ENCODE measurements at regions not wholly inside any gene's neighbourhood (a gene's known extent, or its start where the extent isn't known, plus 50 kb on each side); places are given as distances from the start of the nearest gene placed in this dataset.
"Not testable (repeated sequence)": the region's sequence is repeated elsewhere in the genome, so short reads cannot be mapped to it uniquely, and the experiment has no call there.

DNA sequence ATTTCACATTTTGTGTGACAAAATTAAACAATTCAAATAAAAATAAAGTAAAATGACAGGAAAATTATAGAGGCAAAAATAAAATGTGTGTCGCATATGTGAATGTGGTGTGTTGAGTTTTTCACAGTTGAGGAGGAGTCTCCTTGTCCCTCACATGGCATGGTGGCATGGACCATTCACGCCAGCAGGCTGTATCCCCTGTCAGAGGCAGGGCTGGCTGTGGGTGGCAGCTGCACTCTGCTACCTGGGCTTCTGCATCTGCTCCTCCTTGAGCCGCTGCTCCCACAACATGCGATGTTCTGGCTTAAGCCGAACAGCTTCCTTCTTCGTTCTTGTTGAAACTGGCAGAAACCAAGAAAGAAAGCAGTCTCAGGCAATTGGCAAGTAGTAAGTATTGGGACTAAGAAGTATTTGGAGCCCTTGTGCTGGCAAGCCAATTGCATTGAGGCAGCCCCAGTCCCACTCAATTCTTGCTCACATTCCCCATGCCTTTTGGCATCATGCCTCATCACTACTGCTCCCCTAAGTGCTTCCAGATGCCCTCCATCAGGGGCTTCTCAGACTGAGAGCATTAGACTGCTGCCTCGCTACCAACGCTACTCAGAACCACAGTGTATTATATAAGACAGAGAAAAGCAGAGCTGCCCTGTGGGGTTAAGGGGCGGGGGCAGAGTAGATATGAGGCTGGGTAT, 177.9 kb upstream of the NABP1 start:
- H3K4me3 Mint-ChIP-seq, result no peak overlapping the region
- H3K36me3 Mint-ChIP-seq (ENCODE audit: low read depth), result no peaks in the 10 kb centered on the region
- no peaks in the 10 kb centered on the region for H3K9me3 Mint-ChIP-seq
- intact Hi-C loops (cut with micrococcal nuclease), result loop anchor here (2.0 kb wide), 2 partner anchors 255 to 281 kb away; partner anchors contain the start of gene MYO1B
- H3K27me3 Mint-ChIP-seq (ENCODE audit: low read depth), result peaks cover 3% of the 10 kb centered on the region
- no peaks in the 10 kb centered on the region for H3K4me1 Mint-ChIP-seq (ENCODE audit: low read depth)
- DNase-seq, result no peak
- no peak overlapping the region for H3K27ac Mint-ChIP-seq
- CTCF ChIA-PET, result interaction anchor here (0.6 to 2.9 kb wide), 4 partner anchors 33 to 335 kb away, joined by 3 to 18 read pairs (median 3); no protein-coding TSS in a partner anchor

DNA sequence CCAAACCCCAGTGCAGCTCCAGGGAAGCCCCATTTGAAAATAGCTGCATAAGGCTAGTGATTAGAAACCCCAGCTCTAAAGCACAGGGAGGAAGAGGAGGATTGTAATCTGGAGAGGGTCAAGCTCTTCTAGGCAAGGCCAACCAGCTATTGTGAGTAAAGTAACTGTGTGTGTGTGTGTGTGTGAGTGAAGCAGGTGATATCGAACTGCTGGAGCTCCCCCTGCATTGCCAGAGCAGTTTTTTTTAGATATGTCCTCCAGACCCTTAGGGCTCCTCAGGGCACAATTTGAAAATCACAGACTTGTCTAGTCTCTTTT, 177.4 kb upstream of the NABP1 start:
- Mint-ChIP-seq H3K27me3 (ENCODE audit: low read depth) (peaks cover 3% of the 10 kb centered on the region), H3K36me3 (ENCODE audit: low read depth) (no peaks in the 10 kb centered on the region), H3K4me1 (ENCODE audit: low read depth) (no peaks in the 10 kb centered on the region), H3K4me3 (no peak overlapping the region), H3K27ac (no peak overlapping the region), H3K9me3 (no peaks in the 10 kb centered on the region)
- no peak for DNase-seq
- CTCF ChIA-PET, result interaction anchor here (0.6 to 2.9 kb wide), 5 partner anchors 9 to 335 kb away, joined by 3 to 18 read pairs (median 3); no protein-coding TSS in a partner anchor
- intact Hi-C loops (cut with micrococcal nuclease), result loop anchor here (2.0 kb wide), 2 partner anchors 256 to 282 kb away; partner anchors contain the start of gene MYO1B

DNA sequence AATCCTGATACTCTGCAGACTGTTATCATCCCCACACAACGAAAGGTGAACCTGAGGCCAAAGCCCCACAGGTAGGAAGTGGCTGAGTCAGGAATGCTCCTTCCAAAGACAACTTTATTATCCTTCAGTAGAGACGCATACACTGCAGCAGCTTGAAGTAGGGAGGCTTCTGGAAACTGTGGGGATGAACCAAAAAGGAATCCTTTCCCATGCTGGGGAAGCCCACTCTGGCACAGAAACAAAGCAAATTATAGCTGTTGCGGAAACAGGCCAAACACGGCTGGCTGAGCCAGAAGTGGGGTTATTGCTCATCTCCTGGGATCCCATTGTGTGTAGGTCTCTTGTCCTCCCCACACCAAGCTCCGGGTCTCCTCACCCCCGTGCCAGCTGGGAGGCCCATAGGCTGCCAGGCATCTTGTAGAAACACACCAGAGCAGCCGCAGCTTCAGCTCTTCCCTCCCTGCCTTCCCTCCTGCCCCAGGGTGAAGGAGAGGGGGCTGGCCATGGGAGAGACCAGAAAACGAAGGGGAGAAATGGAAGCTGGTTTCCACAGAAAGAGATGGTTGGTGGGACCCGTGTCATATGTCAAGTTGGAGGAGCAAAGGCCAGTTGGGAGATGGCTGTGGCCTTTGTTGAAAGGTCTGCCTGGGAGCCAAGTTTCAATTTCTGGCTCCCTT, 176.9 kb upstream of the NABP1 start:
- H3K4me1 Mint-ChIP-seq (ENCODE audit: low read depth), result no peaks in the 10 kb centered on the region
- no peaks in the 10 kb centered on the region for H3K9me3 Mint-ChIP-seq
- no peak overlapping the region for H3K4me3 Mint-ChIP-seq
- DNase-seq, result no peak
- H3K27ac Mint-ChIP-seq, result no peak overlapping the region
- intact Hi-C loops (cut with micrococcal nuclease), result loop anchor here (1.0 to 2.0 kb wide), 3 partner anchors 256 to 336 kb away; partner anchors contain the start of gene MYO1B
- CTCF ChIA-PET, result interaction anchor here (0.5 to 2.9 kb wide), 20 partner anchors 9 to 659 kb away, joined by 3 to 18 read pairs (median 4); no protein-coding TSS in a partner anchor
- H3K27me3 Mint-ChIP-seq (ENCODE audit: low read depth), result peaks cover 3% of the 10 kb centered on the region
- H3K36me3 Mint-ChIP-seq (ENCODE audit: low read depth), result no peaks in the 10 kb centered on the region

DNA sequence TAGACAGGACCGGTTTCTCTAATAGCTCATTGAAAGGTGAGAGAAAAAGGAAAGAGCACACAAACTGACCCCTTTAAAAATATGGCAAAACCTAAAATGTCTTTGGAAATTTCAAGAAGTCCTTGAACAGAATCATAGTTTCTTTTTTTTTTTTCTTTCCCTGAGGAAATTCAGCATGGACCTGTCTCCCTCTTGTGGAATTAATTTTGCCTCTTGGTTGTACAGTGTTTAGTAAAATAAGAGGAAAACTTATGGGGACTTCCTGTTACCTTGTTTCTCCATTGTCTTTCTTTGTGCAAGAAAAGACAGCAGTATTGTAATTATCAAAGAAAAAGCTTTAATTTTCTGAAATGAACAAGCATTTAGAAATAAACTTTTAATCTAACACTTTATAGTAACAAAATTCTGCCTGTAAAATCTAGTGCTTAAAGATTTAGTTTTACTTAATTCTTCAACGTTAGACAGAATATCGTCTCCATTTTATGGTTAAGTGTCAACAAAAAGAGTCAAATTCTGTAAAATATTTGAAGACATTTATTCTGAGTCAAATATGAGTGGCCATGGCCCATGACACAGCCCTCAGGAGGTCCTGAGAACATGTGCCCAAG, 176.3 kb upstream of the NABP1 start:
- CTCF ChIA-PET, result interaction anchor here (0.5 to 2.9 kb wide), 20 partner anchors 8 to 658 kb away, joined by 3 to 18 read pairs (median 4); no protein-coding TSS in a partner anchor
- H3K27ac Mint-ChIP-seq, result no peak overlapping the region
- H3K9me3 Mint-ChIP-seq, result no peaks in the 10 kb centered on the region
- intact Hi-C loops (cut with micrococcal nuclease), result loop anchor here (1.0 to 2.0 kb wide), 3 partner anchors 257 to 336 kb away; partner anchors contain the start of gene MYO1B
- H3K4me1 Mint-ChIP-seq (ENCODE audit: low read depth), result no peaks in the 10 kb centered on the region
- no peaks in the 10 kb centered on the region for H3K36me3 Mint-ChIP-seq (ENCODE audit: low read depth)
- no peak overlapping the region for H3K4me3 Mint-ChIP-seq
- H3K27me3 Mint-ChIP-seq (ENCODE audit: low read depth), result peaks cover 3% of the 10 kb centered on the region
- DNase-seq, result no peak

DNA sequence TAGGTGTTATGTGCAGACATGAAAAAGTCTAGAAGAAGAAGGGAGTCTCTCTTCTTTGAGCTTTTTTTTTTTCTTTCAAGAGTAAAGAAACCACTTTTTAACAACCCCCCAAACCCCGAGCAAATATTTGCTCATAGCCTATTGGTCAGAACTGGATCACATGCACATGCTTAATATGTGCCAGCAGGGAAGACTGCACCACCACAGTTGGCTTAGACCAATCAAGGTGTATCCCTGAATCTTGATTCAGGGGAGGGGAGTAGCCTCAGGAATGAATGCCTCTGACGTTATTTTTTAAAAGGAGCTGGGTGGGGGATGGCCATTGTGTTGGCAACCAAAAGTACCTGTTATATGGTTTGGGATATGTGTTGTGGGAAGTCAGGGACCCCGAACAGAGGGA, 171.4 kb upstream of the NABP1 start:
- H3K27ac Mint-ChIP-seq, result no peak overlapping the region
- DNase-seq, result no peak
- intact Hi-C loops (cut with micrococcal nuclease), result no loop called here
- no peaks in the 10 kb centered on the region for H3K36me3 Mint-ChIP-seq (ENCODE audit: low read depth)
- CTCF ChIA-PET, result interaction anchor here (0.6 kb wide), 1 partner anchor 945 kb away, joined by 3 read pairs; no protein-coding TSS in a partner anchor
- H3K4me3 Mint-ChIP-seq, result no peak overlapping the region
- no peaks in the 10 kb centered on the region for H3K9me3 Mint-ChIP-seq
- no peaks in the 10 kb centered on the region for H3K4me1 Mint-ChIP-seq (ENCODE audit: low read depth)
- peaks cover 5% of the 10 kb centered on the region for H3K27me3 Mint-ChIP-seq (ENCODE audit: low read depth)

DNA sequence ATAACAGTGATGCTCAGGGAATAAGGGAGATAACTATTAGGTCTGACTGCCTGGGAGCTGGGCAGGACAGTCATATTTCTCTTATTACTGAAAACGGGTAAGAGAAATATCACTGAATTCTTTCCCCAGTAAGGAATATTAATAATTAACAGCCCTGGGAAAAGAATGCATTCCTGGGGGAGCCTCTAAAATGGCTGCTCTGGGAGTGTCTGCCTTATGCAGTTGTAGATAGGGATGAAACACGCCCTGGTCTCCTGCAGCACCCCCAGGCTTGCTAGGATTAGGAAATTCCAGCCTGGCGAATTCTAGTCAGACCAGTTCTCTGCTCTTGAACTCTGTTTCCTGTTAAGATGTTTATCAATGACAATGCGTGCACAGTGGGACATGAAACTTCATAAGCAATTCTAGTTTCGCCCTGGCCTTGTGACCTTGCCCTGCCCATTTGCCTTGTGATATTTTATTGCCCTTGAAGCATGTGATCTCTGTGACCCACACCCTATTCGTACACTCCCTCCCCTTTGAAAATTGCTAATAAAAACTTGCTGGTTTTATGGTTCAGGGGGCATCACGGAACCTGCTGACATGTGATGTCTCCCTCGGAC, 170.6 kb upstream of the NABP1 start:
- CTCF ChIA-PET; H3K27ac Mint-ChIP-seq; intact Hi-C loops (cut with micrococcal nuclease); H3K4me3 Mint-ChIP-seq; DNase-seq; H3K36me3 Mint-ChIP-seq (ENCODE audit: low read depth); H3K27me3 Mint-ChIP-seq (ENCODE audit: low read depth); H3K4me1 Mint-ChIP-seq (ENCODE audit: low read depth); H3K9me3 Mint-ChIP-seq: not testable (repeated sequence)

DNA sequence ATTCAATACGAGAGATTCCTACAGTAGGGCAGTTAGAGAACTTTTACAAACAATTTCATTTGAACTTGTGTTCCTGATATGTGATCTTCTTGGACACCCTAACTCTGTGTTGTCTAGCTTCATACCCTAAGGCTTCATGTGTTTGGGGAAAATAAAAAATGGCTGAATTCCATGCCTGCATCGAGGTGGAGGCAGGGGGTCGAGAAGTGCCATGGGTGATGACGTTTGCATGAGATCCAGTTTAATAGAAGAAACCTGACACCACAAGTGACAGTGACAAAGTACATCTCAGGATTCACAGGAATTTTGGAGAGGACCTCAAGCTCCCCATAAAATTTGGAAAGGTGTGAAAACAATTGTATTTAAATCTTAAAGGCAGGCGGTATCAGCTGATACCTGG, 169.2 kb upstream of the NABP1 start:
- intact Hi-C loops (cut with micrococcal nuclease), result no loop called here
- Mint-ChIP-seq H3K9me3 (no peaks in the 10 kb centered on the region), H3K27me3 (ENCODE audit: low read depth) (peaks cover 2% of the 10 kb centered on the region), H3K36me3 (ENCODE audit: low read depth) (no peaks in the 10 kb centered on the region), H3K4me1 (ENCODE audit: low read depth) (no peaks in the 10 kb centered on the region), H3K27ac (no peak overlapping the region), H3K4me3 (no peak overlapping the region)
- CTCF ChIA-PET, result interaction anchor here (0.6 kb wide), 1 partner anchor 244 kb away, joined by 5 read pairs; no protein-coding TSS in a partner anchor
- DNase-seq, result no peak

DNA sequence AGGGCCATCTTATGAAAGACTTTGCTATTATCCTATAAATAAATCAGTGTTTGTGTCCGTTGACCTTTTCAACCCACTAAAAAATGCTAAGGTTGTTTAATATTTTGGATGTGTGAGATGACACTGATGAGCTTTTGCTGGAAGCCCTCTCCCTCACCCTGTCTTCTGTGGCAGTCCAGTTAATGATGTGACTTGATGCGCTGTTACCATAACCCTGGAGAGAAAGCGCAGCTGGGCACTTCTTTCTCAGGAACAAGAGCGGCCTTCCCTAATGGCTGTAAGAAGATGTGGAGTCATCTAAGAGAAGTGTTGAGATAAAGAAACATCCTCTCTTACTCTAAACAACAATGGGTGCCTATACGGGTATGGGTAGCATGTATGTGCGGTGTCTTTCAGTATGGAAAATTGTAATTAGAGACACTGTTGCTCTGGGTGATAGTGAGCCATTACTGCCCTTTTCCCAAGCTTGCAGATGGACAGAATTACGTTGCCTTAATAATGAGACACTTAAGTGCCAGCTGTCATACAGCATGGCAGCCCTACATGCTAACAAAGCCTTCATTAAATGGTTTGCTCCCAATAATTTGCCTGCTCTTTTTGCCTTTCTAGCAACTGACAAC, 165.6 kb upstream of the NABP1 start:
- Mint-ChIP-seq H3K27me3 (ENCODE audit: low read depth) (no peaks in the 10 kb centered on the region), H3K4me1 (ENCODE audit: low read depth) (no peaks in the 10 kb centered on the region), H3K36me3 (ENCODE audit: low read depth) (no peaks in the 10 kb centered on the region), H3K9me3 (no peaks in the 10 kb centered on the region), H3K4me3 (no peak overlapping the region), H3K27ac (no peak overlapping the region)
- intact Hi-C loops (cut with micrococcal nuclease), result no loop called here
- DNase-seq, result no peak
- CTCF ChIA-PET, result no interaction called here

DNA sequence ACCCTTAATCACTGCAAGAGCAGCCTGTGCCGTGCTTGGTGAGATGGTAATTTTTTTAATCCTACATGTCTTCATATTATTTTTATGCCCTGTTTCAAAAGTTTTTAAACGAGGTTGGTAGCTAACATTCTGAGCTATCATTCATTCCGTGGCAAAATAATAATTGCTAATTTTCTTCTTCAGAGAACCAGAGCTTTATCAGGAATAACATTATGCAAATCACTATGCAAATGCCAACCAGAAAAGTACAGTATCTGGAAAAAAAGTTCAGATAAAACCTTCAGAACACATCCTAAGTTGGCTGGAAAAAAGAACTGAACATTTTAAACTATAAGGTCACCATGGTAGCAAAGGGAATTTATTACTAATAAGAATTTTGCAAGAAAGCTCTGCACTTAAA, 165.1 kb upstream of the NABP1 start:
- Mint-ChIP-seq H3K9me3 (no peaks in the 10 kb centered on the region), H3K27me3 (ENCODE audit: low read depth) (no peaks in the 10 kb centered on the region), H3K36me3 (ENCODE audit: low read depth) (no peaks in the 10 kb centered on the region), H3K4me3 (no peak overlapping the region), H3K4me1 (ENCODE audit: low read depth) (no peaks in the 10 kb centered on the region), H3K27ac (no peak overlapping the region)
- DNase-seq, result no peak
- CTCF ChIA-PET, result interaction anchor here (0.6 to 0.9 kb wide), 2 partner anchors 9 to 225 kb away, joined by 3 read pairs; no protein-coding TSS in a partner anchor
- intact Hi-C loops (cut with micrococcal nuclease), result no loop called here

DNA sequence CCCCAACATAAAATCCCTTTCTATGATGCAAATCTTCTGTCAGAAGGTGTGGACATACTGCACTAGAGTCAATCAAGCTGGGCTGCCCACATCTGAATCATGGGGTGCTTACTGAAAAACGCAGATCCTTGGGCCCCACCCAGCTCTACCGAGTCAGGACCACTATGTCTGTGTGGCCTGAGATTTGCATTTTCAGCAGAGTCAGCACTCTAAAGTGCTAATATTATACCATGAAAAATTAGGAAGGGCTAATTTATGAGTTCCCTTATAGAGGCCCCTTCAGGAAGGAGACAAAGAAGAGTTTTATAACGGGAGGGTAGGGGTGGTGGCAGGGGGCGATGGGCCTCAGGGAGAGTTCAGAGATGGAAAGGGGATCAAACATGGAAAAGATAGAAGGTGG, 163.3 kb upstream of the NABP1 start:
- Mint-ChIP-seq H3K9me3 (no peaks in the 10 kb centered on the region), H3K4me3 (no peak overlapping the region), H3K36me3 (ENCODE audit: low read depth) (no peaks in the 10 kb centered on the region), H3K4me1 (ENCODE audit: low read depth) (no peaks in the 10 kb centered on the region), H3K27me3 (ENCODE audit: low read depth) (no peaks in the 10 kb centered on the region), H3K27ac (no peak overlapping the region)
- CTCF ChIA-PET, result interaction anchor here (1.0 to 2.5 kb wide), 3 partner anchors 24 to 460 kb away, joined by 5 to 15 read pairs (median 6); no protein-coding TSS in a partner anchor
- no peak for DNase-seq
- intact Hi-C loops (cut with micrococcal nuclease), result no loop called here

DNA sequence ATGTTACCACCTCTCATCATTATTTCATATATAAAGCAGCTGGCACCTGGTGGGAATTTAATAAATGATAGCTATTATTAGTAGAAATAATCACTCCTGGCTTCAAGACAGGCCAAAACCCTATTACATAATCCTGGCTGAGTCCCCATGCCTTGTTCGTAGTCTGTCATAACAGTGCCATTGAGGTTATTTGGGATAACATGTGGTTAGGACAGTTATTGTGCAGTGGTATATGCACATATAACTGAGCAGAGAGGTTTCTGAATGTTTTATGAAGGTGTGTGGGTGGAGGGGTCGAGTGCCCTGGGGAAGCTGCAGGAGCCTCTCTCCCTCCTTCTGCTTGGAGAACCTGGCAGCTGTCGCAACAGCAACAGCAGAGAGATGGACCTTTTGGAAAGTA, 162.4 kb upstream of the NABP1 start:
- Mint-ChIP-seq H3K9me3 (no peaks in the 10 kb centered on the region), H3K36me3 (ENCODE audit: low read depth) (no peaks in the 10 kb centered on the region), H3K4me1 (ENCODE audit: low read depth) (no peaks in the 10 kb centered on the region), H3K4me3 (no peak overlapping the region), H3K27me3 (ENCODE audit: low read depth) (no peaks in the 10 kb centered on the region), H3K27ac (no peak overlapping the region)
- intact Hi-C loops (cut with micrococcal nuclease), result no loop called here
- DNase-seq, result no peak
- CTCF ChIA-PET, result interaction anchor here (1.0 to 2.5 kb wide), 3 partner anchors 23 to 461 kb away, joined by 5 to 15 read pairs (median 6); no protein-coding TSS in a partner anchor

DNA sequence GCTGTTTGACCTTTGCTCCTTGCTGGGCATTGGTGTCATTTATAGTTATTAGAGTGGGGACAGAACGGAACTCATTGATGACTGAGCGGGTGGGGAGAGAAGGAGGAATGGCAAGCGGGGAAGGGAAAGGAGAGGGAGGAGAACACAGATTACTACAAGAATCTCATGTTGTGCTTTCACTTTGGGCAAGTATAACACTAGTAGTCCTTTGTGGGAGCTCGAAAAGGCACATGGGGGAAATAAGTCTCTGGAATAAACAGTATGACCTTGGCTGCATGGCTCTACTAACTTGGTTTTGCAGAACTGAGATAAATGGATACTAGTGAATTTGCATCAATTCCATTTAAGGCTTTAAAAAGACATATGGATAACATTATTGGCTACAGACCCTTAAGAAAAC, 161.7 kb upstream of the NABP1 start:
- DNase-seq, result no peak
- Mint-ChIP-seq H3K27me3 (ENCODE audit: low read depth) (no peaks in the 10 kb centered on the region), H3K4me3 (no peak overlapping the region), H3K9me3 (no peaks in the 10 kb centered on the region), H3K27ac (no peak overlapping the region), H3K36me3 (ENCODE audit: low read depth) (no peaks in the 10 kb centered on the region), H3K4me1 (ENCODE audit: low read depth) (no peaks in the 10 kb centered on the region)
- intact Hi-C loops (cut with micrococcal nuclease), result no loop called here
- CTCF ChIA-PET, result interaction anchor here (2.5 kb wide), 1 partner anchor 351 kb away, joined by 15 read pairs; no protein-coding TSS in a partner anchor
